SKM-1 treated with dmso at 0.1 percent for 144 hours (cell line): ENCODE measurements at regions not wholly inside any gene's neighbourhood (a gene's known extent, or its start where the extent isn't known, plus 50 kb on each side); places are given as distances from the start of the nearest gene placed in this dataset.
A peak's percentile ranks its signal among the peaks of the same experiment; 100 is the strongest.

Experiments
- DNase-seq: peaks from one replicate; lab custom pipeline; 2025; ENCODE audit not compliant: unreplicated experiment; lab: John Stamatoyannopoulos, UW

- DNase-seq: peak; percentile 25
Measured at GRCh38 chrX:134718105-134718965, 60.1 kb upstream of the PLAC1 start.

- no peak for DNase-seq
Measured at GRCh38 chrX:134717698-134718097, 59.4 kb upstream of the PLAC1 start.

- no peak for DNase-seq
Measured at GRCh38 chrX:134716620-134717012, 58.3 kb upstream of the PLAC1 start.

- DNase-seq: no peak
Measured at GRCh38 chrX:134715930-134716619, 57.8 kb upstream of the PLAC1 start.

GRCh38 chrX:134714633-134715110, 56.4 kb upstream of the PLAC1 start:
- DNase-seq: no peak

- DNase-seq: no peak
Measured at GRCh38 chrX:134713618-134714107, 55.4 kb upstream of the PLAC1 start.

- no peak for DNase-seq
Measured at GRCh38 chrX:134712272-134712671, 54.0 kb upstream of the PLAC1 start.

- DNase-seq: no peak
Measured at GRCh38 chrX:134711135-134711921, 53.1 kb upstream of the PLAC1 start.
